H1 (cell line): ENCODE measurements at regions not wholly inside any gene's neighbourhood (a gene's known extent, or its start where the extent isn't known, plus 50 kb on each side); places are given as distances from the start of the nearest gene placed in this dataset.

Source experiments
- CTCF ChIA-PET: fragments of 300-600 bp; sonication (Branson Sonifier 250); formaldehyde crosslinking; loops from one replicate; lab custom pipeline; 2021; ENCODE audit not compliant: partially characterized antibody; lab: Charles Lee
- POLR2A ChIA-PET: fragments of 300-600 bp; sonication (Branson Sonifier 250); formaldehyde crosslinking; loops from one replicate; lab custom pipeline; 2021; ENCODE audit warnings: inconsistent platforms; ENCODE audit not compliant: partially characterized antibody; lab: Charles Lee
- DNase-seq, 2 experiments: peaks; one replicate each; pipeline versions ENCODE4 v3.0.0 to v3.0.0-alpha.2; 2010 to 2022; ENCODE audit warnings: low spot score in 2 of 2, low read depth in 1 of 2, mixed read lengths in 1 of 2
- FAIRE-seq: peaks from 2 replicates; lab custom pipeline; 2011; peaks lifted over from hg19 to GRCh38; lab: Jason Lieb, UNC
- H2AFZ ChIP-seq: 2 replicates; pipeline ENCODE4 v1.8.1; 2012; ENCODE audit warnings: low read length, inconsistent platforms
- H2AK5ac ChIP-seq: 2 replicates; pipeline ENCODE4 v1.6.1; 2013; ENCODE audit warnings: low read depth, low read length
- H2BK120ac ChIP-seq: replicated peaks from 2 replicates; pipeline ENCODE3; 2013; ENCODE audit warnings: low read depth, low read length, inconsistent platforms
- H2BK12ac ChIP-seq: 2 replicates; pipeline ENCODE4 v1.6.1; 2013; ENCODE audit warnings: low read depth, low read length
- H2BK15ac ChIP-seq: 2 replicates; pipeline ENCODE4 v1.6.1; 2013; ENCODE audit warnings: low read length
- H2BK20ac ChIP-seq: 2 replicates; pipeline ENCODE4 v1.6.1; 2013; ENCODE audit warnings: low read length
- H2BK5ac ChIP-seq: 2 replicates; pipeline ENCODE4 v1.6.1; 2013; ENCODE audit warnings: low read depth, low read length
- H3K14ac ChIP-seq: 2 replicates; pipeline ENCODE4 v1.6.1; 2013; ENCODE audit warnings: inconsistent platforms; ENCODE audit not compliant: insufficient read length
- H3K18ac ChIP-seq: 2 replicates; pipeline ENCODE4 v1.6.1; 2013; ENCODE audit warnings: low read length; ENCODE audit errors: extremely low read depth
- H3K23ac ChIP-seq: 2 replicates; pipeline ENCODE4 v1.6.1; 2013; ENCODE audit warnings: inconsistent platforms; ENCODE audit not compliant: insufficient read length
- H3K23me2 ChIP-seq: 2 replicates; pipeline ENCODE4 v1.6.1; 2013; ENCODE audit warnings: low read depth, low read length
- H3K27ac ChIP-seq: 2 replicates; pipeline ENCODE4 v1.6.1; 2011; ENCODE audit warnings: low read depth, low read length, inconsistent platforms
- H3K27me3 ChIP-seq, 4 experiments: replicated peaks in 1 of 4; 1 replicate in 1 of 4; 2 replicates in 3 of 4; pipeline versions ENCODE4 v1.6.1 to v1.8.1; 2011 to 2013; ENCODE audit warnings: low read length in 3 of 4, mild to moderate bottlenecking in 3 of 4, inconsistent platforms in 2 of 4, mixed read lengths in 2 of 4, moderate library complexity in 1 of 4; ENCODE audit not compliant: control insufficient read depth in 3 of 4, insufficient read depth in 3 of 4; ENCODE audit errors: extremely low read depth in 1 of 4
- H3K36me3 ChIP-seq, 4 experiments: 2 replicates each; pipeline versions ENCODE4 v1.6.1 to v1.8.1; 2011 to 2013; ENCODE audit warnings: mild to moderate bottlenecking in 4 of 4, low read length in 3 of 4, moderate library complexity in 2 of 4, control low read depth in 1 of 4, inconsistent platforms in 1 of 4; ENCODE audit not compliant: insufficient read depth in 4 of 4, control insufficient read depth in 2 of 4
- H3K4ac ChIP-seq: replicated peaks from 2 replicates; pipeline ENCODE3; 2013; ENCODE audit warnings: low read length, low read depth, mixed read lengths, inconsistent platforms; ENCODE audit not compliant: insufficient read length
- H3K4me1 ChIP-seq, 4 experiments: replicated peaks in 1 of 4; 1 replicate in 1 of 4; 2 replicates in 3 of 4; pipeline versions ENCODE4 v1.6.1 to v1.8.1; 2011 to 2013; ENCODE audit warnings: low read length in 3 of 4, inconsistent platforms in 2 of 4, mixed read lengths in 1 of 4; ENCODE audit not compliant: insufficient read depth in 4 of 4, control insufficient read depth in 3 of 4
- H3K4me2 ChIP-seq, 2 experiments: 2 replicates each; pipeline versions ENCODE4 v1.6.1 to v1.8.1; 2011 to 2013; ENCODE audit warnings: low read depth in 2 of 2, low read length in 2 of 2, control low read depth in 1 of 2, inconsistent platforms in 1 of 2, mild to moderate bottlenecking in 1 of 2; ENCODE audit not compliant: insufficient read depth in 1 of 2
- H3K4me3 ChIP-seq, 4 experiments: fragments of 200-600, 300-600 bp in 1 of 4; sonication (generic), shearing (Covaris generic), sonication (Bioruptor Twin) in 1 of 4; 2 replicates each; pipeline versions ENCODE4 v1.5.1 to v1.8.1; 2011 to 2016; ENCODE audit warnings: low read length in 4 of 4, low read depth in 3 of 4, control low read depth in 2 of 4, inconsistent platforms in 2 of 4, mild to moderate bottlenecking in 2 of 4, mixed read lengths in 1 of 4, moderate library complexity in 1 of 4; ENCODE audit not compliant: insufficient read depth in 2 of 4; ENCODE audit errors: extremely low read depth in 1 of 4
- H3K56ac ChIP-seq: replicated peaks from 2 replicates; pipeline ENCODE3; 2013; ENCODE audit warnings: low read depth, mild to moderate bottlenecking, mixed read lengths, low read length, inconsistent platforms; ENCODE audit not compliant: insufficient read length
- H3K79me1 ChIP-seq: 2 replicates; pipeline ENCODE4 v1.6.1; 2013; ENCODE audit warnings: low read depth, low read length, control low read depth
- H3K79me2 ChIP-seq, 2 experiments: 2 replicates each; pipeline versions ENCODE4 v1.6.1 to v1.8.1; 2012 to 2013; ENCODE audit warnings: low read length in 2 of 2, mild to moderate bottlenecking in 2 of 2, inconsistent platforms in 1 of 2; ENCODE audit not compliant: insufficient read depth in 2 of 2, control insufficient read depth in 1 of 2
- H3K9ac ChIP-seq, 4 experiments: replicated peaks in 1 of 4; 1 replicate in 1 of 4; 2 replicates in 3 of 4; pipeline versions ENCODE4 v1.6.1 to v1.8.1; 2011 to 2013; ENCODE audit warnings: low read depth in 3 of 4, low read length in 3 of 4, control low read depth in 2 of 4, mild to moderate bottlenecking in 2 of 4, moderate library complexity in 2 of 4, inconsistent platforms in 1 of 4; ENCODE audit errors: extremely low read depth in 1 of 4
- H3K9me3 ChIP-seq, 2 experiments: 2 replicates each; pipeline versions ENCODE4 v1.6.1 to v1.8.1; 2012 to 2013; ENCODE audit warnings: mild to moderate bottlenecking in 2 of 2, moderate library complexity in 2 of 2, control low read depth in 1 of 2, inconsistent platforms in 1 of 2, low read depth in 1 of 2, low read length in 1 of 2, mixed read lengths in 1 of 2; ENCODE audit not compliant: insufficient read depth in 2 of 2
- H4K20me1 ChIP-seq, 2 experiments: replicated peaks in 1 of 2; 2 replicates each; pipeline versions ENCODE3 to v1.8.1; 2011 to 2013; ENCODE audit warnings: inconsistent platforms in 2 of 2, low read length in 2 of 2, mild to moderate bottlenecking in 1 of 2; ENCODE audit not compliant: insufficient read depth in 2 of 2, control insufficient read depth in 1 of 2
- H4K5ac ChIP-seq: 2 replicates; pipeline ENCODE4 v1.6.1; 2013; ENCODE audit warnings: low read length, low read depth, mixed read lengths, inconsistent platforms; ENCODE audit not compliant: insufficient read length
- H4K8ac ChIP-seq: 2 replicates; pipeline ENCODE4 v1.8.0; 2013; ENCODE audit warnings: mild to moderate bottlenecking, moderate library complexity, low read length, inconsistent platforms; ENCODE audit not compliant: insufficient read depth; ENCODE audit errors: extremely low read depth
- H4K91ac ChIP-seq: replicated peaks from 2 replicates; pipeline ENCODE3; 2013; ENCODE audit warnings: low read length, mixed read lengths, inconsistent platforms; ENCODE audit not compliant: insufficient read length
- CBX5 ChIP-seq: fragments of 300-800, 300-1000 bp; sonication (generic); IDR thresholded peaks from 2 replicates; pipeline ENCODE4 v1.7.1; 2016; ENCODE audit warnings: antibody characterized with exemption, low read length, low read depth
- CTBP2 ChIP-seq: IDR thresholded peaks from 2 replicates; pipeline ENCODE4 v1.7.0; 2011; ENCODE audit warnings: borderline replicate concordance, mild to moderate bottlenecking, moderate library complexity, mixed read lengths, low read length; ENCODE audit not compliant: insufficient read depth, insufficient read length
- NANOG ChIP-seq: IDR thresholded peaks from 2 replicates; pipeline ENCODE4 v1.6.1; 2011; ENCODE audit warnings: low read length, low read depth, mild to moderate bottlenecking, inconsistent platforms; ENCODE audit not compliant: insufficient read depth, poor library complexity, severe bottlenecking
- RFX5 ChIP-seq: IDR thresholded peaks from 2 replicates; pipeline ENCODE4 v1.6.1; 2011; ENCODE audit warnings: low read depth, low read length, improper control_type of control experiment, borderline replicate concordance
- RNF2 ChIP-seq: fragments of 200-900, 300-1000 bp; sonication (generic); IDR thresholded peaks from 2 replicates; pipeline ENCODE4 v1.7.1; 2016; ENCODE audit warnings: borderline replicate concordance, low read depth, mild to moderate bottlenecking, antibody characterized with exemption, low read length; ENCODE audit not compliant: poor library complexity, severe bottlenecking; ENCODE audit errors: missing control alignments
- SP2 ChIP-seq: IDR thresholded peaks from 2 replicates; pipeline ENCODE4 v1.6.1; 2012; ENCODE audit warnings: mild to moderate bottlenecking, low read length, inconsistent platforms
- SRF ChIP-seq: IDR thresholded peaks from 2 replicates; pipeline ENCODE4 v1.6.1; 2011; ENCODE audit warnings: mild to moderate bottlenecking, low read depth, low read length, moderate library complexity
- TCF12 ChIP-seq: IDR thresholded peaks from 2 replicates; pipeline ENCODE4 v1.6.1; 2011; ENCODE audit warnings: low read depth, mild to moderate bottlenecking, low read length
- WGBS, 2 experiments: shearing (Covaris generic) in 1 of 2; methylation state at CpG; one replicate each; pipeline versions ENCODE4 v1.1.6 to v1.1.7; 2013 to 2015; ENCODE audit warnings: low lambda C conversion rate in 2 of 2, mixed read lengths in 2 of 2, inconsistent platforms in 1 of 2, low coverage in 1 of 2, missing lambda C conversion rate in 1 of 2; ENCODE audit not compliant: insufficient replicate concordance in 2 of 2, insufficient coverage in 1 of 2, insufficient read length in 1 of 2; ENCODE audit errors: extremely low coverage in 1 of 2, missing lambda C conversion rate in 1 of 2; 5-methylcytosine and 5-hydroxymethylcytosine counted together
- TF ChIP-seq, protein P1 (sequence below): IDR thresholded peaks from 2 replicates; pipeline ENCODE4 v1.6.1; 2011; ENCODE audit warnings: low read depth, mild to moderate bottlenecking, low read length; ENCODE audit not compliant: insufficient read depth
- TF ChIP-seq, protein P2 (sequence below): IDR thresholded peaks from 2 replicates; pipeline ENCODE4 v1.6.1; 2012; ENCODE audit warnings: low read length, inconsistent platforms

DNA sequence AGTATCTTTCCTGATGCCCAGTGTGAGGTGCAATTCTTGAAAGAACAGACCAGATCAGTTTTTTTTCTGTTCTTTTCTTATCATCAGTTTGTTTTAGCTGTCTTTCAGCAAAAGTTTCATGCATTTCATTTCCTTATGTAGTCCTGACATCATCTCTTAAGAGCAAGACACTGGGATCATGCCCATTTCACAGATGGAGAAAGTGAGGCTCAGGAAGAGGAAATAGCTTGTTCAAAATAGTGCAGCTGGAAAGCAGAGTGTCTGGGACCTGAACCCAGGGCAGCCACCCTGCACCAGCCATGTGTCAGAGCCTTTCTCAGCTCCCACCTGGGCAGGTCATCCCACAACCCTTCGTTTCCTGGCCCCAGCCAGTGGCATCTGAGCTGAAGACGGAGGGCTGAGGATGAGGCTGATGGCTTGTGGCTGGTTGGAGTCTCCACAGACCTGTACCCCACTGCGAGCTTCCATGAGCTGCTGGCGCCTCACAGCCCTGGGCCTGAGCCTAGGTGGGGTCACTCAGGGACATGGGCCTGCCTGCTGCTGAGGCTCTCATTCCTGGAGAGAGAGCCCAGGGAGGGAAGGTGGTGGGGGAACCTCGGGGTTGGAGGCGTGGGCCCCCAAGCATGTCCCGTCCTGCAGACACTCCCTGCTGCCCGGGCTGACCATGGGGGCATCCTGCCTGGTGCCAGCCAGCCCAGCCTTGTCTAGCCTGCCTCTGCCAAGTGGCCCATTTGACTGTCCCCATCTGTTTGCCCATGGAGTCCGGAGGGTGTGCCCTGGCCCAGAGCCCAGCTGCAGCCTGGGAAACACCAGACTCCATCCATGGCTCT, 61.8 kb downstream of the SMIM38 start:
- DNase-seq (peak in 1 of 2 experiments; percentile 19), FAIRE-seq (no peak)
- Histone ChIP-seq H4K8ac (peak overlapping the region; percentile 62; the same call in 1 of the 2 replicates), H3K9me3 (no peaks in the 10 kb centered on the region), H2BK20ac (no peak overlapping the region), H3K79me2 (no peaks in the 10 kb centered on the region), H3K18ac (no peak overlapping the region), H3K36me3 (no peaks in the 10 kb centered on the region), H3K4ac (no peak overlapping the region), H2BK5ac (no peak overlapping the region), H3K56ac (no peak overlapping the region), H3K23me2 (no peaks in the 10 kb centered on the region; the same call in 1 of the 2 replicates), H3K14ac (no peak overlapping the region), H3K27ac (no peak overlapping the region), H4K91ac (no peak overlapping the region), H3K4me2 (no peak overlapping the region), H4K5ac (no peak overlapping the region), H2BK15ac (no peak overlapping the region), H4K20me1 (no peaks in the 10 kb centered on the region), H2BK120ac (no peak overlapping the region), H3K4me3 (no peak overlapping the region), H3K4me1 (no peaks in the 10 kb centered on the region), H2BK12ac (no peak overlapping the region), H3K79me1 (no peaks in the 10 kb centered on the region), H3K27me3 (no peaks in the 10 kb centered on the region; a peak in 1 of 7 replicates), H3K9ac (no peak overlapping the region), H2AFZ (no peak overlapping the region), H2AK5ac (no peak overlapping the region), H3K23ac (no peak overlapping the region)
- WGBS, 2 experiments = 90% methylated on average over 9 of the region's 9 CpGs; no CpG with 5 or more reads in 1 of the 2 experiments
- ChIA-PET CTCF (no interaction called here), POLR2A (no interaction called here)
- TF ChIP-seq, protein P1, sequence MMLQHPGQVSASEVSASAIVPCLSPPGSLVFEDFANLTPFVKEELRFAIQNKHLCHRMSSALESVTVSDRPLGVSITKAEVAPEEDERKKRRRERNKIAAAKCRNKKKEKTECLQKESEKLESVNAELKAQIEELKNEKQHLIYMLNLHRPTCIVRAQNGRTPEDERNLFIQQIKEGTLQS = no peak
- TF ChIP-seq SP2 (no peak), TCF12 (no peak), NANOG (no peak), RNF2 (no peak), CBX5 (no peak), RFX5 (no peak), SRF (no peak), CTBP2 (no peak)
- TF ChIP-seq, protein P2, sequence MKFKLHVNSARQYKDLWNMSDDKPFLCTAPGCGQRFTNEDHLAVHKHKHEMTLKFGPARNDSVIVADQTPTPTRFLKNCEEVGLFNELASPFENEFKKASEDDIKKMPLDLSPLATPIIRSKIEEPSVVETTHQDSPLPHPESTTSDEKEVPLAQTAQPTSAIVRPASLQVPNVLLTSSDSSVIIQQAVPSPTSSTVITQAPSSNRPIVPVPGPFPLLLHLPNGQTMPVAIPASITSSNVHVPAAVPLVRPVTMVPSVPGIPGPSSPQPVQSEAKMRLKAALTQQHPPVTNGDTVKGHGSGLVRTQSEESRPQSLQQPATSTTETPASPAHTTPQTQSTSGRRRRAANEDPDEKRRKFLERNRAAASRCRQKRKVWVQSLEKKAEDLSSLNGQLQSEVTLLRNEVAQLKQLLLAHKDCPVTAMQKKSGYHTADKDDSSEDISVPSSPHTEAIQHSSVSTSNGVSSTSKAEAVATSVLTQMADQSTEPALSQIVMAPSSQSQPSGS = no peak
